ENCODE measurements at regions not wholly inside any gene's neighbourhood (a gene's known extent, or its start where the extent isn't known, plus 50 kb on each side); places are given as distances from the start of the nearest gene placed in this dataset.

GRCh38 chr5:103373597-103374472, 115.3 kb downstream of the MACIR start:
- TF ChIP-seq REST (IDR thresholded peaks at IDR 0.05; ENCODE audit: borderline replicate concordance) (no peak), EZH2 (IDR thresholded peaks at IDR 0.05; ENCODE audit: borderline replicate concordance, insufficient read depth, low read length, poor library complexity, severe bottlenecking) (no peak), EP300 (conservative IDR thresholded peaks at IDR 0.05; ENCODE audit: poor library complexity, severe bottlenecking) (no peak), MXI1 (conservative IDR thresholded peaks at IDR 0.05; ENCODE audit: poor library complexity, severe bottlenecking) (no peak), RAD21 (conservative IDR thresholded peaks at IDR 0.05) (no peak)
- TF ChIP-seq, protein P1, sequence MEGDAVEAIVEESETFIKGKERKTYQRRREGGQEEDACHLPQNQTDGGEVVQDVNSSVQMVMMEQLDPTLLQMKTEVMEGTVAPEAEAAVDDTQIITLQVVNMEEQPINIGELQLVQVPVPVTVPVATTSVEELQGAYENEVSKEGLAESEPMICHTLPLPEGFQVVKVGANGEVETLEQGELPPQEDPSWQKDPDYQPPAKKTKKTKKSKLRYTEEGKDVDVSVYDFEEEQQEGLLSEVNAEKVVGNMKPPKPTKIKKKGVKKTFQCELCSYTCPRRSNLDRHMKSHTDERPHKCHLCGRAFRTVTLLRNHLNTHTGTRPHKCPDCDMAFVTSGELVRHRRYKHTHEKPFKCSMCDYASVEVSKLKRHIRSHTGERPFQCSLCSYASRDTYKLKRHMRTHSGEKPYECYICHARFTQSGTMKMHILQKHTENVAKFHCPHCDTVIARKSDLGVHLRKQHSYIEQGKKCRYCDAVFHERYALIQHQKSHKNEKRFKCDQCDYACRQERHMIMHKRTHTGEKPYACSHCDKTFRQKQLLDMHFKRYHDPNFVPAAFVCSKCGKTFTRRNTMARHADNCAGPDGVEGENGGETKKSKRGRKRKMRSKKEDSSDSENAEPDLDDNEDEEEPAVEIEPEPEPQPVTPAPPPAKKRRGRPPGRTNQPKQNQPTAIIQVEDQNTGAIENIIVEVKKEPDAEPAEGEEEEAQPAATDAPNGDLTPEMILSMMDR (IDR thresholded peaks at IDR 0.05; ENCODE audit: poor library complexity, severe bottlenecking): no peak
